ENCODE measurements at regions not wholly inside any gene's neighbourhood (a gene's known extent, or its start where the extent isn't known, plus 50 kb on each side); places are given as distances from the start of the nearest gene placed in this dataset.

GRCh38 chr13:107091428-107091827 lies 523.5 kb upstream of the ARGLU1 start:
- H3K27ac ChIP-seq: no peak overlapping the region
- 67% methylated on average over 2 of the region's 2 CpGs for WGBS (ENCODE audit: low lambda C conversion rate, missing lambda C conversion rate)
- no peak for TF ChIP-seq CTCF (IDR thresholded peaks at IDR 0.05; ENCODE audit: poor library complexity)
- no peak for TF ChIP-seq EZH2phosphoT487 (IDR thresholded peaks at IDR 0.05; ENCODE audit: low read depth, severe bottlenecking, unreplicated experiment)
- no peak for TF ChIP-seq EZH2 (IDR thresholded peaks at IDR 0.05; ENCODE audit: borderline replicate concordance)
- no peaks in the 10 kb centered on the region for H4K20me1 ChIP-seq (ENCODE audit: insufficient read depth, poor library complexity, severe bottlenecking)
- no peak for DNase-seq (ENCODE audit: low spot score)
- H3K4me1 ChIP-seq (ENCODE audit: insufficient read depth): no peaks in the 10 kb centered on the region
- H3K79me2 ChIP-seq: no peaks in the 10 kb centered on the region
- no peak overlapping the region for H3K4me3 ChIP-seq
- no peaks in the 10 kb centered on the region for H3K36me3 ChIP-seq (replicated peaks; ENCODE audit: insufficient read depth, low read depth)
- H3K9me2 ChIP-seq (replicated peaks; ENCODE audit: insufficient read depth): no peaks in the 10 kb centered on the region
- no peak overlapping the region for H3K4me2 ChIP-seq
- no peaks in the 10 kb centered on the region for H3K9me3 ChIP-seq (ENCODE audit: low read depth)
- H3K27me3 ChIP-seq: no peaks in the 10 kb centered on the region
- no peak overlapping the region for H2AFZ ChIP-seq

- TF ChIP-seq EZH2phosphoT487 (IDR thresholded peaks at IDR 0.05; ENCODE audit: low read depth, severe bottlenecking, unreplicated experiment) (no peak), CTCF (IDR thresholded peaks at IDR 0.05; ENCODE audit: poor library complexity) (no peak), EZH2 (IDR thresholded peaks at IDR 0.05; ENCODE audit: borderline replicate concordance) (no peak)
- no peak overlapping the region for H2AFZ ChIP-seq
- H3K9me2 ChIP-seq (replicated peaks; ENCODE audit: insufficient read depth): no peaks in the 10 kb centered on the region
- no peaks in the 10 kb centered on the region for H3K36me3 ChIP-seq (replicated peaks; ENCODE audit: insufficient read depth, low read depth)
- H3K4me3 ChIP-seq: no peak overlapping the region
- WGBS (ENCODE audit: low lambda C conversion rate, missing lambda C conversion rate): 97% methylated on average over 1 of the region's 1 CpG
- no peak overlapping the region for H3K27ac ChIP-seq
- no peaks in the 10 kb centered on the region for H3K79me2 ChIP-seq
- H3K9me3 ChIP-seq (ENCODE audit: low read depth): no peaks in the 10 kb centered on the region
- no peak for DNase-seq (ENCODE audit: low spot score)
- no peaks in the 10 kb centered on the region for H3K4me1 ChIP-seq (ENCODE audit: insufficient read depth)
- no peaks in the 10 kb centered on the region for H4K20me1 ChIP-seq (ENCODE audit: insufficient read depth, poor library complexity, severe bottlenecking)
- H3K27me3 ChIP-seq: no peaks in the 10 kb centered on the region
- H3K4me2 ChIP-seq: no peak overlapping the region
These were observed 520.1 kb upstream of the ARGLU1 start for GRCh38 chr13:107088061-107088460.

GRCh38 chr13:107079423-107080049 lies 511.6 kb upstream of the ARGLU1 start:
- H3K4me2 ChIP-seq: no peak overlapping the region
- H3K36me3 ChIP-seq (replicated peaks; ENCODE audit: insufficient read depth, low read depth): no peaks in the 10 kb centered on the region
- no peaks in the 10 kb centered on the region for H3K9me3 ChIP-seq (ENCODE audit: low read depth)
- H2AFZ ChIP-seq: no peak overlapping the region
- no peak for DNase-seq (ENCODE audit: low spot score)
- no peak overlapping the region for H3K27ac ChIP-seq
- no peak overlapping the region for H3K4me3 ChIP-seq
- TF ChIP-seq CTCF (IDR thresholded peaks at IDR 0.05; ENCODE audit: poor library complexity) (no peak), EZH2phosphoT487 (IDR thresholded peaks at IDR 0.05; ENCODE audit: low read depth, severe bottlenecking, unreplicated experiment) (no peak), EZH2 (IDR thresholded peaks at IDR 0.05; ENCODE audit: borderline replicate concordance) (no peak)
- no peaks in the 10 kb centered on the region for H3K4me1 ChIP-seq (ENCODE audit: insufficient read depth)
- H3K9me2 ChIP-seq (replicated peaks; ENCODE audit: insufficient read depth): no peaks in the 10 kb centered on the region
- 61% methylated on average over 1 of the region's 1 CpG for WGBS (ENCODE audit: low lambda C conversion rate, missing lambda C conversion rate)
- no peaks in the 10 kb centered on the region for H3K27me3 ChIP-seq
- H4K20me1 ChIP-seq (ENCODE audit: insufficient read depth, poor library complexity, severe bottlenecking): no peaks in the 10 kb centered on the region
- H3K79me2 ChIP-seq: no peaks in the 10 kb centered on the region

Measured in hepatocyte (in vitro differentiated cells).